ENCODE measurements at regions not wholly inside any gene's neighbourhood (a gene's known extent, or its start where the extent isn't known, plus 50 kb on each side); places are given as distances from the start of the nearest gene placed in this dataset.
"Not testable (repeated sequence)": the region's sequence is repeated elsewhere in the genome, so short reads cannot be mapped to it uniquely, and the experiment has no call there.

GRCh38 chr1:38787041-38787440 is 72.5 kb downstream of the RRAGC start:
- DNase-seq: no peak

DNA sequence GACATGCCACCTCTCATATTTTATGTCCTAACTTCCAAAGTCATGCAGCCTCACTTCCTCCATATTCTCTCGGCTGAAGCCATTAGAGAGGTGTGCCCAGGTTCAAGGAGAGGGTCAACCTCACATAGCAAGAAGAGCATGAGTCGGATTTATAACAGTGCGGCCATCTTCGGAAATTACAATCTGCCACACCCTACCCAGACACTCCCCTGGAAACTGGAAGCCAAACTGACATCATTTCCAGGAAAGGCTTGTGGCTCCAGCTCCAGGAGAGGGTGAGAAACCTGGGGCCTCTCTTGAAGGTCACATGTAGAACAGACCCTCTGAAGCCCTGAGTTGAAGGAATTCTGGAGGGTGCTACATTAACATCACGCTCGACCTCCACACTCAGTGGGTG is 73.5 kb downstream of the RRAGC start:
- DNase-seq: no peak

GRCh38 chr1:38785285-38786039 is 74.1 kb downstream of the RRAGC start:
- DNase-seq: no peak

DNA sequence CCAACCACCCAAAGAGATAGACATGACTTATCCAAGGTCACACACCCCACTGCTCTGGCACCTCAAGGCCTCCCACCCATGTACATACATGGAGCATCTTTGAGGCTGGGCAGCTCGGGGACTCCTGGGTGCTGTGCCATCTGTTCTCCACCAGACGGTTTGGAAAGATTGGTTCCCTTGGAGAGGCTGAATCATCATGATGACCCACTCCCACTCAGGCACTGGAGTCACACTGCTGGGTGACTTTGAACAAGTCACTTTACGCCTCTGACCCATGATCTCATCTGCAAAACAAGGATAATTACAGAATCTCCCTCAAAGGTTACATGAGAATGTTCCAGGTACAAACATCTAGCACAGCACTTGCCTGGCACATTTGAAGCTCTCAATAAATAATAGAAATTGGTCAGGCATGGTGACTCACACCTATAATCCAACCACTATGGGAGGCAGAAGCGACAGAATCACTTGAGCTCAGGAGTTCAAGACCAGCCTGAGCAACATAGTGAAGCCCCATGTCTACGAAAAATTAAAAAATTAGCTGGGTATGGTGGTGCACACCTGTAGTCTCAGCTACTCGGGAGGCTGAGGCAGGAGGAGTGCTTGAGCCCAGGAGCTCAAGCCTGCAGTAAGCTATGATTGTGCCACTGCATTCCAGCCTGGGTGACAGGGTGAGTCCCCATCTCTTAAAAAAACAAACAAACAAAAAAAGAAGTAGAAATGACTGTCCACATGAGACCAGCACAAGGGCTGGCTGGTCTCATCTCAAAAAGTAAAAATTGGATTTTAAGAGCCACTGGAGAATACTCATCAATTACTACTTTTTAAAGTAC is 74.9 kb downstream of the RRAGC start:
- DNase-seq: no peak

DNA sequence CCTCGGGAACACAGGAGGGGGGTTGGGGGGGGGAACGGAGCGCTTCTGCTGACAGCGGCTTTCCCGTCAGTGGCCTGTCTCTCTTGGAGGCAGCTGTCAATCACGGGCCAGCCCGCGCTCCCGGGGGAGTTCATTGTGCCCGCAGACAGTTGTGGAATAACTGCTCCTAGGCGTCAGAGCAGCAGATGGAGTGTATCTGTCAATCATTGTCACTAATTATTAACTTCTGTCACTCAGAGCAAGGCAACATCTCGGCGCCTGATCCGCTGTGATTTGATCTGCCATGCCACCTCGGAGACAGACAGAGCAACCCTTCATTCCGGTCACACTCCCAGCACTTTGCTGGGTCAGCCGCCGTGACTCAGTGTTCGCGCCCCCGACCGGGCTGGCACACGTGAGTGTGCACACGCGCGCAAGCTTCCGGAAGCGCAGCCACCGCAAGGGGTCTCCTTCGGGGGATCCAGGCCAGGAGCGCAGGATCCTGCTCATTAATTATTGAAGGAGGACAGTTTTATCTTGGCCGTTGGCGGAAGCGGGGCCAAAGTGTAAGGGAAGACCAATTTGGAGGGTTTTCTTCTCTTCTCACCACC is 75.8 kb downstream of the RRAGC start:
- no peak for DNase-seq

DNA sequence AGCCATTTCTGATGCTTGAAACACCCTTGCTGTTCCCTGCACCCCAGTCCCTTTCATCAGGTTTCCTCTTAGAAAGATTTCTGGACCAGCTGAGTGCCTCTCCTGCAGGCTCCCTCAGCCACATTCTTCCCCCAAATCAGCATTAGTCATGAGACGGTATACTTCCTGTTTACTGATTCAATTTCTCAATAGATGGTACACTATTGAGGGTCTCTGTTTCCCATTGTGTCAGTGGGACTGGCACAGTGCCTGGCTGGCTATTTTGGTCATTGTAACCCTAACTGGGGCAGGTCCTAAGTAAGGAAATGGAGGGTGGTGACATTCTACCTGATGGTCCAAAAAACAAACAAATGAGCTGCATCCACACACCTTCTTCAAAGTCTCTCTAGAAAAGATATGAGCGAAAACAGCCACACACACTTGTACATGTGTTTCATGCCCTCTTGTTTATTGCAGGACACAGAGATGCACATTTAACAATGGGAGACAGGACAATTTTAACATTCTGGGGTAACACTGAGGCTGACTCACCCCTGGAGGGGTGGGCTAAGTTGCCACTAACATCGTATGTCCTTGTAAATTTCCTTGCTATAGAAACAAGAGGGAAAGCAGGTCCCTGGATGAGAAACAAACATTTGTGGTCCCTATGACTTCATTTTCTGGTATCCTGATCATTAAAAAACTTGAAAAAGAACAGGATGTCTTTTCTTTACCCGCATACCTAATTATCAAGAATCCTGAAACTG is 77.5 kb downstream of the RRAGC start:
- DNase-seq: no peak

DNA sequence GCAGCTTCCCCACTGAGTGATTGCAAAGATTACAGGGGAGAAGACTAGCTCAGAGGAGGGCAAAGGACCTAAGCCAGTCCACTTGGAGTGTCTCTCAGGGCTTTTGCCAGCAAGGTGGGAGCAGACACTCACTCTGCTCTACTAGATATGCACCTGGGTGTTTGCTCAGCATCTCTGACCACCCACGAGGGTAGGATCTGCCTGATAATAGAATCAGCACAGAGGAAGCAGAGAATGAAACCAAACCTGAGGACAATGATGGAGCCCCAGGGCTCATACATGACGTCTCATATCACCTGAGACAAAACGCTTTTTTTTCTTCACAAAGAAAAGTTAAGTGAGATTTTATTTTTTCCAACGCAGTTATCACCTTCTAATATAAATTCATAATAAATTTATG is 79.4 kb downstream of the RRAGC start:
- DNase-seq: no peak

GRCh38 chr1:38779491-38779890 is 80.1 kb downstream of the RRAGC start:
- DNase-seq: no peak

DNA sequence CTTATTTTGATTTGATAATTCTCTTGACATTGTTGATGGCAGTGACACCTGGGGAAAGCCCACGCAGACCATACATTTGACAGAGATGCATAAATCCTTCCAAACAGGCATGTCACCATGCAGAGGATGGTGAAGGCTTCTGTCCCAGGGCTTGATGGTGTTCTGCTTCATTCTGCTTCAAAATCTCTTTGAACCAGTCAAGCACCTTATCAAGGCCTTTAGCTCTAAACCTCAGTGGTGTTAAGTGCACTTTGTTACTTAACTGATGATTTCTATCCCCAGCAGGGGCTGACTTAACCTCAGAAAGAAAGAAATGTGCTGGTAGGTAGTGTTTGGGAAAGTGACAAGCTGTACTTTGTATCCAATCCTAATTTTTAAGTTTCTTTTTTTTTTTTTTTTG is 81.1 kb downstream of the RRAGC start:
- no peak for DNase-seq

GRCh38 chr1:38778051-38778450 is 81.5 kb downstream of the RRAGC start:
- DNase-seq: no peak

DNA sequence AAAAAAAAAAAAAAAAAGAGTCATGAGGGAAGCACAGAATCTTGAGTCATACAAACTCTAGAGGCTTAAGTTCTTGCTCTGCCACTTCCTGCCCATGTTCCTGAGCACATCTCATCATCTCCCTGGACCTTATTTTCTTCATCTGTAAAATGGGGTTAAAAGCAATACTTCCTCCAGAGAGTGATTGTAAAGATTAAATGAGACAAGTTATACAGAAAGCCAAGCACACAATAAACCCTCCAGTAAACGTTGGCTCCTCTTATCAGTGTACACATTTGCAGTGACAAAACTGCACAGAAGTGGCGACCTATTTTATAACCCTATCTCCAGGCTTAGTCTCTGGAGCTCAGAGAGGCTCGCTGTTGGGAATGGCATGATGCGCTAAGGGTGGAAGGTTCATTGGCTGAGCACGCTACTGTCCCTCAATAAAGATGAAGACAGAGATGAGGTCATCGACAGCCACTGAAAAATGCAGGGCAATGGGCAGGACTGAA is 82.1 kb downstream of the RRAGC start:
- no peak for DNase-seq

GRCh38 chr1:38776466-38777065 is 83.0 kb downstream of the RRAGC start:
- no peak for DNase-seq

DNA sequence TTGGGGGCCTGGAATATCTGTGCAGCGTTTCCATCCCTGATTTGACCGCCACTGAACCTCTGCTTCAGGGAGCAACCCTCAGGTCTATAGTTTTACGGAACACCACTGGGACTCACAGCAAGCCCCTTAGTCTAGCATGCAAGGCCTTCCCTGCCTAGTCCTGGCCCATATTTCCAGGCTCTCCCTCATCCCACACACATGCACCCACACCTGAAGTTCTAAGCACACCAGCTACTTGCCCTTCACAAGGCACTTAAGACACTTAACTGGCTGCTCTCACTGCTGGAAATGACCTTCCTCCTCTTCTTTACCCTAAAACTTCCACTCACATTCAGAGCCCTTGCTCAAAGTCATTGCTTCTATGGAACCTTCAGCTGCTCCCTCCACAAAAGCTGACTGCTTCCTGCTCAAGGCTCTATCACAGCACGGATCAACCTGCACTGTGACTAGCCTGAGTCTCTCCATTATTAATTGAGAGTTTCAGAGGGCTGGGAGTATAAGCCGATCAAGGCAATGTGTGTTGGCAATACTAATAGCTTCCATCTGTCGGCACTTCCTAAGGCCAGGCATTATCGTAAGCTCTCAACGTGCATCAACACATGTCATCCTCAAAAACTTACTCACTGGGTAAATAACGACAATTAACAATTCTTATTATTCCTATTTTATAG is 84.3 kb downstream of the RRAGC start:
- no peak for DNase-seq

DNA sequence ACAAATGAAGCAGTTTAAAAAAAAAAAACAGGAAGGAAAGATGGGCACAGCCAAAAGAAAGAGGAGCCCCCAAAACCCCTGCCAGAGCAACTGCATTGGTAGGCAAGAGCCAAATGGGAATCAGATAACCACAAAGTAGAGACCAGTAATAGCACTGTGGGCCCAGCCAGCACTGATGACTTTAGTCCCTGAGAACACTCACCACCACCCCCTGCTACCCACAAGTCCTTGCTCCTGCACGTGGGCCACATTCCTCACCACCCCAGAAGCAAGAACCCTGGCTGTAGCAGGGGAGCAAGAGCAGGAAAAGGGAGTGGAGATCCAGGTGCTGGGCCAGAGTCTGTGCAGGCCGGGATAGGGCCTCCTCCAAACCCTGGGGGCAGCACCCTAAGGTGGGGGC is 86.1 kb downstream of the RRAGC start:
- no peak for DNase-seq

DNA sequence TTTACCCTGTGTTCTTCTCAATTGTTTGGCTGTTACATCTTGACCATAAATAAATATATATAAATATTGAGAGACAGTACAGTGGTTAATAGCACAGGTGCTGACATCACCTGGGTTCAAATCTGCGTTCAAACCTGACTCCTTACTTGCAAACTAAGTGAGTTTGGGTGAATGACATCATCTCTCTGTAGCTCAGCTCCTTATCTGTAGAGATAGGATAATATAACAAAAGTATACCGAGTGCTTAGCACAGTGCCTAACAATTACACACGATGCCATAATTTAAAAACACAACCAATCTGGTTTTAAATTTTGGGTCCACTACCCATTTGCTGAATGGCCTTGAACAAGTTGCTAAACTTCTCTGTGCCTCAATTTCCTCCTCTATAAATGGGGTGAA is 86.6 kb downstream of the RRAGC start:
- no peak for DNase-seq

DNA sequence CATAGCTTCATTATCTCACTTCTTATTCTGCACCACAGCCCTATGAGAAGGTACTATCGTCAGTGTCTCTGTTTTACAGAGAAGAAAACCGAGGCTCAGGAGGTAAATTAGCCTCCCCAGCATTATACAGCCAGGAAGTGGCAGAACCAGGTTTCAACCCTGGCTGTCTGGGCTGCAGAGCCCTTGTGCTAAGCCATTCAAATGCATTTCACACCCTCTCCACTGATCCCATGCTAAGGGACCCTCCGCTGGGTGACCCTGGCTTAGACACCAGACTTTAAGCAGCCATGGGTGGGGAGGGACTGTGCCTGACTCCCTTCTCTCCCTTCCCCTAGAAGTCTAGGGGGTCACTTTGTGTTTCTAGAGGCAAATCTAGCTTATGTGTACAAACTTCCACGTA is 87.5 kb downstream of the RRAGC start:
- no peak for DNase-seq

DNA sequence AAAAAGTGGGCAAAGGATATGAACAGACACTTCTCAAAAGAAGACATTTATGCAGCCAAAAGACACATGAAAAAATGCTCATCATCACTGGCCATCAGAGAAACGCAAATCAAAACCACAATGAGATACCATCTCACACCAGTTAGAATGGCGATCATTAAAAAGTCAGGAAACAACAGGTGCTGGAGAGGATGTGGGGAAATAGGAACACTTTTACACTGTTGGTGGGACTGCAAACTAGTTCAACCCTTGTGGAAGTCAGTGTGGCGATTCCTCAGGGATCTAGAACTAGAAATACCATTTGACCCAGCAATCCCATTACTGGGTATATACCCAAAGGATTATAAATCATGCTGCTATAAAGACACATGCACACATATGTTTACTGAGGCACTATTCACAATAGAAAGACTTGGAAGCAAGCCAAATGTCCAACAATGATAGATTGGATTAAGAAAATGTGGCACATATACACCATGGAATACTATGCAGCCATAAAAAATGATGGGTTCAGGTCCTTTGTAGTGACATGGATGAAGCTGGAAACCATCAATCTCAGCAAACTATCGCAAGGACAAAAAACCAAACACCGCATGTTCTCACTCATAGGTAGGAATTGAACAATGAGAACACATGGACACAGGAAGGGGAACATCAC is 88.9 kb downstream of the RRAGC start:
- DNase-seq: not testable (repeated sequence)

DNA sequence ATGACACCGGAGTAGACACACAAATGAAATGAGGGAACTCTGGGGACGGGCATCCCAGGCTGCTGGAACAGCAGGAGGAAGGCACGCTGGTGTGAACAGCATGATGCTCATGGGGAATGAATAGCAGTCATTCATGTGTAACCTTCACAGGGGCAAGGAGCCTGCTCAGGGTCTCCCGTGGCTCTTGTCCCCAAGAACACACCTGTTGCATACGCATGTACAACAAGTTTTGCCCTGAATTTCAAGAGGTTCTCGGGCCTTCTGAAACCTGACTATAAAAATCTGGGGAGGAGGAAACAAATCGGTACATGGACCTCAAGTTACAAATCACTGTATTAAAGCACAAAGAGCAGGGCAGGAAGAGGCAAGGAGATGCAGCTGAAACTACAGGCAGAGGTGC is 93.4 kb downstream of the RRAGC start:
- DNase-seq: no peak

- DNase-seq: no peak
These were observed 96.5 kb downstream of the RRAGC start for GRCh38 chr1:38763121-38763520.

DNA sequence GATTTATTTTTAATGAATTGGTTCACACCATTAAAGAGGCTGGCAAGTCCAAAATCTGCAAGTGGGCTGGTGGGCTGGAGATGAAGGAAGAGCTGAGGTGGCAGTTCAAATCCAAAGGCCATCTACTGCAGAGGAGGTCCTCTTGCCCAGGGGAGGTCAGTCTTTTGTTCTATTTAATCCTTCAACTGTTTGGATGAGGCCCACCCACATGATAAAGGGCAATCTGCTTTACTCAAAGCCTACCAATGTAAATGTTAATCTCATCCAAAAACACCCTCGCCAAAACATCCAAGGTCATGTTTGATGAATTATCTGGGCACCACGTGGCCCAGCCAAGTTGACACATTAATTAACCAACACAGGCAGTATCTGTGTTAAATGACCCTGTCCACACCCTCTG is 99.0 kb downstream of the RRAGC start:
- no peak for DNase-seq

DNA sequence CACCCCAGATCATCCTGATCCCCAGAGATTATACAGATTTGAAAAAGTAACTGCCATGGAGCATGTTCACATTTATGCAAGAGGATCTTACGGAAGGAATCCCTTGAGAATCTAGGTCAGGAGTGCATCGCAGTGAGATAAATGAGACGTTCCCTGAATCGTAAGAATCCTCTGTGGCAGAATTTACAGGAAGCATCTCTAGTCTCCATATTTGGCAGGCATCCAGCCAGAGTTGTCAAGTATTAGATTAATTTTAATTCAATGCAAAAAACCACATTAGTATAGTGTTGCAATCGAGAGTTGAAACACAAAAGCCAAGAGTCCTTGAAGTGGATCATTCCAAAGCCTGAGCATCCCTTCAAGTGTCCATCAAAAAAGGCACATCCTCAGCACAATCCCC is 100.8 kb downstream of the RRAGC start:
- DNase-seq: no peak
